ENCODE measurements at regions not wholly inside any gene's neighbourhood (a gene's known extent, or its start where the extent isn't known, plus 50 kb on each side); places are given as distances from the start of the nearest gene placed in this dataset.

GRCh38 chr10:3527869-3528268 lies 257.1 kb downstream of the KLF6 start:
- Histone ChIP-seq H3K4me1 (peaks cover 0 to 55% (median 17%) of the 10 kb centered on the region in 3 donors), H3K36me3 (no peaks in the 10 kb centered on the region), H3K4me3 (no peak overlapping the region), H3K27ac (peak overlapping the region in 3 of 4 donors; percentile 47 to 70 (median 58)), H3K9me3 (no peaks in the 10 kb centered on the region), H3K27me3 (no peaks in the 10 kb centered on the region)
- WGBS, 2 donors, result 68 to 89% methylated on average over 5 of the region's 5 CpGs
- TF ChIP-seq POLR2A (IDR thresholded peaks at IDR 0.05) (no peak), CTCF (IDR thresholded peaks at IDR 0.05) (no peak)
- intact Hi-C loops (cut with DNase I), result no loop called here
- no peak for DNase-seq

GRCh38 chr10:3526727-3527501 lies 258.1 kb downstream of the KLF6 start:
- WGBS, 2 donors, result 66 to 68% methylated on average over 6 of the region's 6 CpGs
- H3K36me3 ChIP-seq, result no peaks in the 10 kb centered on the region
- no peak overlapping the region for H3K4me3 ChIP-seq
- intact Hi-C loops (cut with DNase I), result no loop called here
- H3K27ac ChIP-seq, result peak overlapping the region in 3 of 4 donors; percentile 66 to 70 (median 67)
- no peaks in the 10 kb centered on the region for H3K9me3 ChIP-seq
- no peaks in the 10 kb centered on the region for H3K27me3 ChIP-seq
- DNase-seq, result no peak
- H3K4me1 ChIP-seq, result peaks cover 0 to 45% (median 17%) of the 10 kb centered on the region in 3 donors
- no peak for TF ChIP-seq POLR2A (IDR thresholded peaks at IDR 0.05)
- TF ChIP-seq CTCF (IDR thresholded peaks at IDR 0.05), result no peak

GRCh38 chr10:3525832-3526449 lies 259.1 kb downstream of the KLF6 start:
- intact Hi-C loops (cut with DNase I), result no loop called here
- peak overlapping the region in 3 of 4 donors; percentile 18 to 70 (median 67) for H3K27ac ChIP-seq
- 44 to 50% methylated on average over 10 to 11 of the region's 11 CpGs for WGBS, 2 donors
- no peaks in the 10 kb centered on the region for H3K36me3 ChIP-seq
- H3K4me1 ChIP-seq, result peaks cover 0 to 36% (median 17%) of the 10 kb centered on the region in 3 donors
- H3K9me3 ChIP-seq, result no peaks in the 10 kb centered on the region
- H3K27me3 ChIP-seq, result no peaks in the 10 kb centered on the region
- no peak for DNase-seq
- H3K4me3 ChIP-seq, result no peak overlapping the region
- TF ChIP-seq POLR2A (IDR thresholded peaks at IDR 0.05) (no peak), CTCF (IDR thresholded peaks at IDR 0.05) (no peak)

GRCh38 chr10:3524086-3524960 lies 260.7 kb downstream of the KLF6 start:
- intact Hi-C loops (cut with DNase I), result no loop called here
- no peak overlapping the region for H3K27ac ChIP-seq
- no peak for TF ChIP-seq POLR2A (IDR thresholded peaks at IDR 0.05)
- TF ChIP-seq CTCF (IDR thresholded peaks at IDR 0.05), result no peak

More at GRCh38 chr10:3524086-3524960, 260.7 kb downstream of the KLF6 start:
- peaks cover 0 to 33% (median 17%) of the 10 kb centered on the region in 3 donors for H3K4me1 ChIP-seq
- WGBS, 2 donors, result 86 to 90% methylated on average over 7 of the region's 7 CpGs
- H3K9me3 ChIP-seq, result no peaks in the 10 kb centered on the region
- H3K4me3 ChIP-seq, result no peak overlapping the region
- H3K27me3 ChIP-seq, result no peaks in the 10 kb centered on the region
- no peak for DNase-seq
- H3K36me3 ChIP-seq, result no peaks in the 10 kb centered on the region
